HG03064 (cell line): ENCODE measurements at regions not wholly inside any gene's neighbourhood (a gene's known extent, or its start where the extent isn't known, plus 50 kb on each side); places are given as distances from the start of the nearest gene placed in this dataset.
A peak's percentile ranks its signal among the peaks of the same experiment; 100 is the strongest.
"Not testable (repeated sequence)": the region's sequence is repeated elsewhere in the genome, so short reads cannot be mapped to it uniquely, and the experiment has no call there.

Experiments used
- ATAC-seq: cut with Tn5 transposase; IDR thresholded peaks from one replicate; pipeline ENCODE4 v1.9.1; 2021; ENCODE audit warnings: low read depth; ENCODE audit not compliant: unreplicated experiment

GRCh38 chrX:124426288-124427169 lies 80.2 kb downstream of the SH2D1A start:
- ATAC-seq = no peak

DNA sequence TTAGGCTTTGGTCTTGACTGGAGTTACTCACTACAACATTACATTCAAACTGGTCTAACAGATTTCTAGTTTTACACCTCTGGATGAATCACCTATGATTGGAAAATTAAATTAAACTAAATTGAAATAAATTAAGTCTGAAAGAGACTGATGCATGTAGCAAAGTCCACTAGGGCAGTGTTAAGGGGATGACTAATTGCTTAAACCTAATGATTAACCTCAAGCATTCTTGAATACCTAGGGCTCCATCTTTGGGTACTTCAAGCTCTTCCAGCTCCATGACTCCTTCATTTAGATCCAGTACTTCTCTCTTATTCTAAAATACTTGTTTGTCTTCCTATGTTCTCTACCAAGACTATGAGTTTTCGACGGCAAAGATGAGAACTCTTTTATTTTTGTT lies 86.8 kb downstream of the SH2D1A start:
- no peak for ATAC-seq

GRCh38 chrX:124435616-124436015 lies 89.3 kb downstream of the SH2D1A start:
- ATAC-seq = no peak

- no peak for ATAC-seq
These were observed 94.3 kb downstream of the SH2D1A start for GRCh38 chrX:124440695-124441094.

- no peak for ATAC-seq
These were observed 95.7 kb downstream of the SH2D1A start for GRCh38 chrX:124441971-124442590.

DNA sequence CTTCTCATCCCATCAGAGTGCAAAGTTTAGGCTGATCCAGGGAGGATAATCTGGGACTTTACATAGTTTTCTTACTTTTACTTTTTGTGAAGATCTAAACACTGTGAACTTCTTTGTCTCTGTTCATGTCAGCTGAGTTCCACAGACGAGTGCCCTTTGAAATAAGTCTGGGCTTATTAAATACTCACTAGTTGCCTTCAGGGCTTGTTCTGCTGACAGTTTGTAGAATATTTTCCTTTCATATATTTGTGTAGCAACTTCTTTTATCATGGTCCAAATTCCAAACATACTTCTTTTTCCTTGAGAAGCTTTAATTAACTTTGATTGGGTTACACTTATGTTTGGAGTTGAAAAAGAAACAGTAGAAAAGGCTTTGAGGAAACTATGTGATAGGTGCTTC lies 109.6 kb downstream of the SH2D1A start:
- no peak for ATAC-seq

- not testable (repeated sequence) for ATAC-seq
These were observed 113.5 kb downstream of the SH2D1A start for GRCh38 chrX:124459851-124460250.

DNA sequence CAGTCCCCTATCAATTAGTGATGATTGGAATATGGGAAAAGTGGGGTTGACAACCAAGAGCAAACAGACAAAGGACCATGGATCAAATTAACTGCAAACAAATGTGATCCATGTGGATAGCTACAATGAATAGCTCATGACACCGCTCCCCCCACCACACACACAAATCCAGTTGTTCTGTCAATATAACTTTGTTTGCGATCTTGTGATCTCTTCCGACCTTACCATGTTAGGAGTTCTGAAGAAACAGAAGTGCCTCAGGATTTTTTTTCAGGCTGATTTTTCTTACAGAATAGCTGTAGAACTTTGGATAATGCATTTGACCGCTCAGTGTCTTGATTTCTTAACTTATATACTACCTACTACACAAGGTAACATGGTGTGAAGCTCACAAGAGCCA lies 116.6 kb downstream of the SH2D1A start:
- ATAC-seq = no peak

- ATAC-seq = no peak
These were observed 120.8 kb downstream of the SH2D1A start for GRCh38 chrX:124467202-124467601.

DNA sequence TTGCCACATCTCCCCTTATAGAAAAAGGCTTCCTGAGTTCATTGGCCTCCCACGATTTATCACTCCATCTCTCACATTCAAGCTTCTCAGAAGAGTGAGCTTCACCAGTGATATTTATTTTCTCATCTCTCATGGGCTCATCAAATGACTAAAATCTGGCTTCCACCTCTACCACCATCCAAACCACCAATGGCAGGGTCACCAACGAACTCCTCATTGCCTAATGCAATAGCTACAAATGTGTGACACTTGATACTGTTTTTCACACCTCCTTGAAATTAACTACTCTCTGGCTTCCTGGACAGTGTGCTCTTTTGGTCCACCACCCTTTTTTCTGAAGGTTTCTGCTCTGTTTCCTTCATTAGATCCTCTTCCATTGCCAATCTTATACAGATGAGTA lies 129.0 kb downstream of the SH2D1A start:
- no peak for ATAC-seq

- no peak for ATAC-seq
These were observed 130.2 kb downstream of the SH2D1A start for GRCh38 chrX:124476562-124476961.

DNA sequence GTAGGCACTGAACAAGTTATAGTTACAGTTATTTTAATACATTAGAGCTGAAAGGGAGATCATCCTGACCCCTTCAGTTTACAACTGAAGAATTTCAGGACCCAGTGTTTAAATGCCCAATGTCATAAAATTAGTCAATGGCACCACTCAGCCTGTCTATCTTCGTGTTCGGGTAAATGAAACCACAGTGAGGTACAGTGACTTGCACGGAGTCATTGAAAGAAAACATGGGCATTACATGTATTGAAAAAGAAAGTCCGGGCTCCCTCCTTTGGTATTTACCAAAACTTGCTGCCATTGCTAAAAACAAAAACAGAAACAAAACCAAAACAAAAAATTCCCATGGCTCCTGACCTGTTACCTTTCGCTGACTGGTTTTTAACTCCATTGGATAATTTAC lies 131.7 kb downstream of the SH2D1A start:
- no peak for ATAC-seq

DNA sequence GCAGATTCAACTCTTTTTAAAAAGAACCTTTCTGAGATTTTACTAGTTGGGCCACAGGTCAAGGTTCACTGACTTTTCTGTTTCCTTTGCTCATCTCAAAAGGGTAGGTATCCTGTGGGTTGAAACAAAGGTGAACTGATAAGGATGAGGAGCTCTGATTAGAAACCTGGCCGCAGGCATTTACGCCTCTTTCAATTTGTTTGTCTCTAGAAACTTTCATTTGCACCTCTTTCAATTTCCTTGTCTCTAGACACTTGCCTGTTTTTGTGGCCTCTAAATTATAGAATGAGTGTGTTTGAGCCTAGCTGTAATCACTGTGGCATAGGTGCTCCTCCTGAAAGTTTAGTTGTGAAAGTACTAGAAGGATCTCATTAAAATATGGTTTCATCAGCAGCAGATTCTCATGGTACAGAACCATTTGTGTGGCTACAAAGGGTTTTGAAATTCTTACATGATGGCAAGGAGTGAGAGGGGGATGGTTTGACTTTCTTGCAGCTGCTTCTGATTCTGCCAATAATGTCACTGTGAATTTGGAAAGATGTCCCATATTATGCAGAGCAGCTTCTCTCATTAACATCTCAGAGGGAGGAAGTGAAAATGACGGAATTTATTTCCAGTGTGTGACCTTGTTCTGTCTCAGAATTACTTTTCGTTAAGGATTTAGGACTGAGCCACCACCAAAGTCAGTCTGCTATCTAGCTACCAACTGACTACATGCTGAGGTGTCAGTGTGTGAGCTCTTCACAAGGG lies 142.2 kb downstream of the SH2D1A start:
- no peak for ATAC-seq

DNA sequence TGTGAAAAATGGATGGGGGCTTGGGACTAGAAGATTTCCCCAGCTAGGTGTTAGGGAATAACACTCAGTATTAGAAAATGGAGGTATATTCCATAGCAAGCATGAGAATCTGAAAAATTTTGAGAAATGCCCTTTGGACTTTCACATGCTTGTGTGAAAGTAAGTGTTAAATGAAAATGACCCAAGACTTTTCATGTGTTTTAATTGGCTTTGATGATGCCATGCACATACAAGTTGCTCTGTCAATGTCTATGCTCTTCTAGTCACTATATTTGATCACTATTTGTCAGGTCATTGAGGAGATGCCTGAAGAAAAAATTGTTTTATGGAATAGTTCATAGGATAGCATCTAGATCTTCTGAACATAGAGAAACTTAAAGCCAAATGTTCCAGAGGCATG lies 147.6 kb downstream of the SH2D1A start:
- ATAC-seq = no peak

- ATAC-seq = no peak
These were observed 151.0 kb downstream of the SH2D1A start for GRCh38 chrX:124497386-124497785.

GRCh38 chrX:124501586-124501985 lies 155.2 kb downstream of the SH2D1A start:
- ATAC-seq = no peak

DNA sequence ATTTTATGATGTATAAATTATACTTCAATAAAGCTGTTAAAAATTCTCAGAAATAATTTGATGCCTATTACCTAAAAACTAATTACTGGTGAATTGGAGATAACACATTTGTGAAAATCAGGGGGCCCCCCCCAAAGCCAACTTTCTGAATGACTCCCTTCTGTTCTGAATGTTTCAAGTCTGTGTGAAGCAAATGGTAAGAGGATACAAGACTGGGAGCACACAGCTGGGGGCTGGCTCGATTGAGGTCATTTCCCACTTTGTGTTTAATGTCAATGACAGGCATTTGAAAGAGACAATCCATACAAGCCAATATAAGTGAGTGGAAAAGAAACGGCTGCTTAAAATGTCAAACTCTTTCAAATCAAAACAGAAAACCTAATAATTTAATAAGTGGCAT lies 155.8 kb downstream of the SH2D1A start:
- ATAC-seq = no peak

GRCh38 chrX:124502599-124502998 lies 156.2 kb downstream of the SH2D1A start:
- ATAC-seq = no peak

- ATAC-seq = peak; percentile 61
These were observed 158.0 kb downstream of the SH2D1A start for GRCh38 chrX:124504111-124504983.

DNA sequence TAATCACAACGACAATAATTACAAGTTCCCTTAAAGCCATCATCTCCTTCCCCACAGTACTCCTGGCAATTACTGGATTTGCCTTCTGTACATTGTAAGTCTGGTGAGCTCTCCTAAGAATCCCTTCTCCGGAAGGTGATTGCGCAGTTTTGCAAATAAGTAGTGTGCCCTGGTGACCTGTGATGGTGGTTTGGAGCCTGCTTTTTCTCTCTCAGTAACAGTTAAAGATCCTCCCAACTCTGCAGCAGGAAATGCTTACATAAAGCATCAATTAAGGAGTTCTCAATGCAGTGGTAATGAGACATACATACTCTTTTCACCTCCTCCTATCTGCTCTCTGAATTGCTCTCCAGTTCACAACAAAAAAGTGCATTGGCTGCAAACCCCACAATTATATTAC lies 159.7 kb downstream of the SH2D1A start:
- ATAC-seq = no peak
